ENCODE measurements at regions not wholly inside any gene's neighbourhood (a gene's known extent, or its start where the extent isn't known, plus 50 kb on each side); places are given as distances from the start of the nearest gene placed in this dataset.

GRCh38 chr20:40156600-40157317 is 532.3 kb downstream of the MAFB start:
- CTCF ChIA-PET = no interaction called here
- TF ChIP-seq, protein P1, sequence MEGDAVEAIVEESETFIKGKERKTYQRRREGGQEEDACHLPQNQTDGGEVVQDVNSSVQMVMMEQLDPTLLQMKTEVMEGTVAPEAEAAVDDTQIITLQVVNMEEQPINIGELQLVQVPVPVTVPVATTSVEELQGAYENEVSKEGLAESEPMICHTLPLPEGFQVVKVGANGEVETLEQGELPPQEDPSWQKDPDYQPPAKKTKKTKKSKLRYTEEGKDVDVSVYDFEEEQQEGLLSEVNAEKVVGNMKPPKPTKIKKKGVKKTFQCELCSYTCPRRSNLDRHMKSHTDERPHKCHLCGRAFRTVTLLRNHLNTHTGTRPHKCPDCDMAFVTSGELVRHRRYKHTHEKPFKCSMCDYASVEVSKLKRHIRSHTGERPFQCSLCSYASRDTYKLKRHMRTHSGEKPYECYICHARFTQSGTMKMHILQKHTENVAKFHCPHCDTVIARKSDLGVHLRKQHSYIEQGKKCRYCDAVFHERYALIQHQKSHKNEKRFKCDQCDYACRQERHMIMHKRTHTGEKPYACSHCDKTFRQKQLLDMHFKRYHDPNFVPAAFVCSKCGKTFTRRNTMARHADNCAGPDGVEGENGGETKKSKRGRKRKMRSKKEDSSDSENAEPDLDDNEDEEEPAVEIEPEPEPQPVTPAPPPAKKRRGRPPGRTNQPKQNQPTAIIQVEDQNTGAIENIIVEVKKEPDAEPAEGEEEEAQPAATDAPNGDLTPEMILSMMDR (IDR thresholded peaks at IDR 0.05; ENCODE audit: insufficient read depth, low read length, missing control alignments) = no peak
- POLR2A ChIA-PET = no interaction called here
- no peak for DNase-seq (ENCODE audit: low read depth, low spot score)
- no peak overlapping the region for H3K4me3 ChIP-seq (ENCODE audit: low read depth, low read length)

- CTCF ChIA-PET = no interaction called here
- H3K4me3 ChIP-seq (ENCODE audit: low read depth, low read length) = no peak overlapping the region
- DNase-seq (ENCODE audit: low read depth, low spot score) = no peak
- POLR2A ChIA-PET = no interaction called here
- TF ChIP-seq, protein P1 (IDR thresholded peaks at IDR 0.05; ENCODE audit: insufficient read depth, low read length, missing control alignments) = no peak
Observed at GRCh38 chr20:40154514-40154913, 534.5 kb downstream of the MAFB start.

DNA sequence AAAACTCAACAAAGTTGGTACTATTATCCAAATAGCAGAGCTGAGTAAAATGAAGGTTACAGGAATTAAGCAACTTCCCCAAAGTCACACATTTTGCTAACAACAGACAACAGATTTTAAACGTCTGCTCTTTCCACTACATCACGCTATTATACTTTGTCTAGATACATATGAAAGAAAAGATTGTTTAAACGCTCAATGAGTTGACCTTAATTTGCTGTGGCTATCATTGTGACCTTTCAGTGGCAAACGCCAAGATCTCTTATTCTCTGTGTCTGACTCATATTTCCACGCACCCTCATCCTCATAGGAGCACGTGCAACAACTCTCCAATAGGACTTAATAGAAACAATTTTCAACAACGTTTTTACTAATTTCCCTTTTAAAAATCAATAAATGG is 540.1 kb downstream of the MAFB start:
- TF ChIP-seq, protein P1 (IDR thresholded peaks at IDR 0.05; ENCODE audit: insufficient read depth, low read length, missing control alignments) = no peak
- H3K4me3 ChIP-seq (ENCODE audit: low read depth, low read length) = no peak overlapping the region
- ChIA-PET CTCF (interaction anchor here (0.6 kb wide), 1 partner anchor 11 kb away, joined by 3 read pairs; no protein-coding TSS in a partner anchor), POLR2A (no interaction called here)
- DNase-seq (ENCODE audit: low read depth, low spot score) = no peak

DNA sequence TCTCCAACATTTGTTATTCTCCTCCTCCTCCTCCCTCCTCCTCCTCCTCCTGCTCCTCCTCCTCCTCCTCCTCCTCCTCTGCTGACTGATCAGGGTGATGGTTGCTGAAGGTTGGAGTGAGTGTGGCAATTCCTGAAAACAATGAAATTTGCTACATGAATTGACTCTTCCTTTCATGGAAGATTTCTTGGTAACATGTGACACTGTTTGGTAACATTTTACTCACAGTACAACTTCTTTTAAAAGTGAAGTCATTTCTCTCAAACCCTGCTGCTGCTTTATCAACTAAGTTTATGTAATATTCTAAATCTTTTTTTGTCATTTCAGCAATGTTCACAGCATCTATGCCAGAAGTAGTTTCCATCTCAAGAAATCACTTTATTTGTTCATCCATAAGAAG is 543.0 kb downstream of the MAFB start:
- TF ChIP-seq, protein P1 (IDR thresholded peaks at IDR 0.05; ENCODE audit: insufficient read depth, low read length, missing control alignments) = no peak
- POLR2A ChIA-PET = no interaction called here
- H3K4me3 ChIP-seq (ENCODE audit: low read depth, low read length) = no peak overlapping the region
- no peak for DNase-seq (ENCODE audit: low read depth, low spot score)
- CTCF ChIA-PET = interaction anchor here (0.8 to 1.2 kb wide), 2 partner anchors 14 to 18 kb away, joined by 3 to 4 read pairs; no protein-coding TSS in a partner anchor

DNA sequence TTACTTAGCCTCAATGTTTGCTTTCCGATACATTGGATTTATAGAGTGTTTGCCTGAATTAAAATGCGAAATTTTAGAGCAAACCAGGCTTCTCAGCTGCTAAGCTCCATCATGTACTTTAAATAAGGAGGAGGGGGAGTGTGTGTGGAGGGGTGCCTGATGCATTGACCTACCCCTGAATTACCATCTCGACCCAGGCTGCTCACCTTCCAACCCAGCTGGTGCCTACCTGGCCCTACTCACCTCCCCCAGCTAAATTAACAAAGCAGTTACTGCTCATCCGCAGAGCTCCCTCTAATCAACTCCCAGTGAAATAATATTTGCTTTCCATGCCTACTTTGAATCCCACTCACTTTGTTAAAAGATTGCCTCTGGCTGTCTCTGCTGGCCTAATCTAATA is 544.5 kb downstream of the MAFB start:
- TF ChIP-seq, protein P1 (IDR thresholded peaks at IDR 0.05; ENCODE audit: insufficient read depth, low read length, missing control alignments) = no peak
- ChIA-PET CTCF (interaction anchor here (1.1 kb wide), 1 partner anchor 16 kb away, joined by 3 read pairs; no protein-coding TSS in a partner anchor), POLR2A (no interaction called here)

GRCh38 chr20:40134176-40134575 is 554.9 kb downstream of the MAFB start:
- TF ChIP-seq, protein P1 (IDR thresholded peaks at IDR 0.05; ENCODE audit: insufficient read depth, low read length, missing control alignments) = no peak

More for the DNA sequence above, 544.5 kb downstream of the MAFB start:
- no peak overlapping the region for H3K4me3 ChIP-seq (ENCODE audit: low read depth, low read length)
- DNase-seq (ENCODE audit: low read depth, low spot score) = no peak

More at GRCh38 chr20:40134176-40134575, 554.9 kb downstream of the MAFB start:
- H3K4me3 ChIP-seq (ENCODE audit: low read depth, low read length) = no peak overlapping the region
- POLR2A ChIA-PET = no interaction called here
- CTCF ChIA-PET = no interaction called here
- no peak for DNase-seq (ENCODE audit: low read depth, low spot score)

Data from AG04449 (cell line).